ENCODE measurements at regions not wholly inside any gene's neighbourhood (a gene's known extent, or its start where the extent isn't known, plus 50 kb on each side); places are given as distances from the start of the nearest gene placed in this dataset.

GRCh38 chr14:61618448-61618847 is 76.9 kb upstream of the HIF1A start:
- H3K27me3 ChIP-seq (replicated peaks in 1 of 7) = no peaks in the 10 kb centered on the region
- no peak overlapping the region for H3K4me3 ChIP-seq
- no peak for DNase-seq
- peak overlapping the region in 5 of 8 donors; percentile 1 to 67 (median 55) for H3K27ac ChIP-seq
- no peaks in the 10 kb centered on the region for H3K9me3 ChIP-seq
- 81 to 90% (median 84%) methylated on average over 5 of the region's 5 CpGs for WGBS, 5 donors
- intact Hi-C loops (cut with DNase I; ENCODE audit: low total_unique reads) = no loop called here
- TF ChIP-seq POLR2A (IDR thresholded peaks at IDR 0.05) (no peak), CTCF (IDR thresholded peaks at IDR 0.05 in 8 of 11, conservative IDR thresholded peaks at IDR 0.05 in 3 of 11) (no peak), POLR2AphosphoS5 (IDR thresholded peaks at IDR 0.05) (no peak)
- no peaks in the 10 kb centered on the region for H3K36me3 ChIP-seq
- H3K4me1 ChIP-seq = peaks cover 0 to 28% (median 12%) of the 10 kb centered on the region in 6 donors

GRCh38 chr14:61619494-61619893 is 75.8 kb upstream of the HIF1A start:
- Histone ChIP-seq H3K4me1 (peaks cover 0 to 28% (median 12%) of the 10 kb centered on the region in 6 donors), H3K4me3 (no peak overlapping the region), H3K27ac (peak overlapping the region in 6 of 8 donors; percentile 7 to 67 (median 52)), H3K36me3 (no peaks in the 10 kb centered on the region), H3K9me3 (no peaks in the 10 kb centered on the region), H3K27me3 (replicated peaks in 1 of 7) (no peaks in the 10 kb centered on the region)
- no peak for DNase-seq
- intact Hi-C loops (cut with DNase I; ENCODE audit: low total_unique reads) = no loop called here
- TF ChIP-seq POLR2AphosphoS5 (IDR thresholded peaks at IDR 0.05) (no peak), CTCF (IDR thresholded peaks at IDR 0.05 in 8 of 11, conservative IDR thresholded peaks at IDR 0.05 in 3 of 11) (no peak)
- WGBS, 5 donors = 91 to 95% (median 94%) methylated on average over 4 of the region's 4 CpGs

GRCh38 chr14:61620130-61620946 is 75.0 kb upstream of the HIF1A start:
- H3K27ac ChIP-seq = peak overlapping the region in 6 of 8 donors; percentile 29 to 67 (median 47)
- DNase-seq = no peak
- H3K27me3 ChIP-seq (replicated peaks in 1 of 7) = no peaks in the 10 kb centered on the region
- no peak overlapping the region for H3K4me3 ChIP-seq
- 50 to 78% (median 59%) methylated on average over 6 of the region's 6 CpGs for WGBS, 5 donors
- H3K36me3 ChIP-seq = no peaks in the 10 kb centered on the region
- H3K4me1 ChIP-seq = peaks cover 0 to 28% (median 12%) of the 10 kb centered on the region in 6 donors
- no peaks in the 10 kb centered on the region for H3K9me3 ChIP-seq
- TF ChIP-seq POLR2A (IDR thresholded peaks at IDR 0.05) = no peak
- no peak for TF ChIP-seq POLR2AphosphoS5 (IDR thresholded peaks at IDR 0.05)
- TF ChIP-seq CTCF (IDR thresholded peaks at IDR 0.05 in 8 of 11, conservative IDR thresholded peaks at IDR 0.05 in 3 of 11) = no peak
- intact Hi-C loops (cut with DNase I; ENCODE audit: low total_unique reads) = no loop called here

- Histone ChIP-seq H3K4me1 (peaks cover 0 to 28% (median 9%) of the 10 kb centered on the region in 6 donors), H3K27ac (no peak overlapping the region), H3K4me3 (no peak overlapping the region), H3K27me3 (replicated peaks in 1 of 7) (no peaks in the 10 kb centered on the region), H3K36me3 (no peaks in the 10 kb centered on the region), H3K9me3 (no peaks in the 10 kb centered on the region)
- no peak for TF ChIP-seq CTCF (IDR thresholded peaks at IDR 0.05 in 8 of 11, conservative IDR thresholded peaks at IDR 0.05 in 3 of 11)
- no peak for TF ChIP-seq POLR2A (IDR thresholded peaks at IDR 0.05)
- no peak for TF ChIP-seq POLR2AphosphoS5 (IDR thresholded peaks at IDR 0.05)
- 67 to 83% (median 73%) methylated on average over 7 of the region's 7 CpGs for WGBS, 5 donors
- DNase-seq = no peak
- intact Hi-C loops (cut with DNase I; ENCODE audit: low total_unique reads) = no loop called here
These were observed 73.9 kb upstream of the HIF1A start for GRCh38 chr14:61621444-61621843.

Measured in spleen (tissue), 11 donors.